Activated naive CD4-positive, alpha-beta T cell treated with anti-CD3 and anti-CD28 coated beads, Interleukin-2, amount 10 ng/mL, durations not matched to agents 7 days and 5 days (primary cell): ENCODE measurements at regions not wholly inside any gene's neighbourhood (a gene's known extent, or its start where the extent isn't known, plus 50 kb on each side); places are given as distances from the start of the nearest gene placed in this dataset.

Experiments
- CTCF ChIA-PET: fragments of 350-600 bp; sonication (Branson Sonifier 250); formaldehyde crosslinking; loops from one replicate; lab custom pipeline; 2021; ENCODE audit warnings: antibody characterized with exemption; lab: Charles Lee
- DNase-seq: peaks from one replicate; pipeline ENCODE4 v3.0.0-alpha.2; 2020
- H3K27ac Mint-ChIP-seq: one replicate; pipeline ENCODE4 v1.8.0; 2021; ENCODE audit warnings: mild to moderate bottlenecking, moderate library complexity, mixed read lengths
- H3K27me3 Mint-ChIP-seq: one replicate; pipeline ENCODE4 v1.8.0; 2021; ENCODE audit warnings: mild to moderate bottlenecking, mixed read lengths
- H3K36me3 Mint-ChIP-seq: one replicate; pipeline ENCODE4 v1.8.0; 2021; ENCODE audit warnings: mixed read lengths
- H3K4me1 Mint-ChIP-seq: one replicate; pipeline ENCODE4 v1.8.0; 2021; ENCODE audit warnings: mixed read lengths
- H3K4me3 Mint-ChIP-seq: one replicate; pipeline ENCODE4 v1.8.0; 2021; ENCODE audit warnings: mild to moderate bottlenecking, moderate library complexity, mixed read lengths
- H3K9me3 Mint-ChIP-seq: one replicate; pipeline ENCODE4 v1.8.0; 2021; ENCODE audit warnings: mixed read lengths

GRCh38 chrX:78388663-78389062, 61.3 kb upstream of the CYSLTR1 start:
- no peak for DNase-seq
- CTCF ChIA-PET = no interaction called here
- H3K9me3 Mint-ChIP-seq = peaks cover 14% of the 10 kb centered on the region
- no peak overlapping the region for H3K27ac Mint-ChIP-seq
- no peaks in the 10 kb centered on the region for H3K4me1 Mint-ChIP-seq
- H3K27me3 Mint-ChIP-seq = no peaks in the 10 kb centered on the region
- H3K36me3 Mint-ChIP-seq = no peaks in the 10 kb centered on the region
- H3K4me3 Mint-ChIP-seq = no peak overlapping the region

DNA sequence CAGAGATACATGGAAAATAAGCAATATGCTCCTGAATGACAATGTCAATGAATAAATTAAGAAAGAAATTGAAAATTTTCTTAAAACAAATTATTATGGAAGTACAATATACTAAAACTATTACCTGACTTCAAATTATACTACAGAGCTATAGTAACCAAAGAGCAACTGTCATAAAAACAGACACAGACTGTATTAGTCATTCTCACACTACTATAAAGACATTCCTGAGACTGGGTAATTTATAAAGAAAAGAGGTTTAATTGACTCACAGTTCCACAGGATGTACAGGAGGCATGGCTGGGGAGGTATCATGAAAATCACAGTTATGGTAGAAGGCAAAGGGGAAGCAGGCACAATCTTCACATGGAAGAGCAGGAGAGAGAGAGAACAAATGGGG, 60.0 kb upstream of the CYSLTR1 start:
- H3K27ac Mint-ChIP-seq = no peak overlapping the region

GRCh38 chrX:78384486-78384885, 57.1 kb upstream of the CYSLTR1 start:
- peaks cover 15% of the 10 kb centered on the region for H3K9me3 Mint-ChIP-seq
- CTCF ChIA-PET = no interaction called here
- no peaks in the 10 kb centered on the region for H3K4me1 Mint-ChIP-seq
- H3K4me3 Mint-ChIP-seq = no peak overlapping the region
- DNase-seq = no peak
- no peak overlapping the region for H3K27ac Mint-ChIP-seq
- H3K36me3 Mint-ChIP-seq = no peaks in the 10 kb centered on the region
- H3K27me3 Mint-ChIP-seq = no peaks in the 10 kb centered on the region

More for the DNA sequence above, 60.0 kb upstream of the CYSLTR1 start:
- no peak for DNase-seq
- CTCF ChIA-PET = no interaction called here
- no peaks in the 10 kb centered on the region for H3K27me3 Mint-ChIP-seq
- peaks cover 14% of the 10 kb centered on the region for H3K9me3 Mint-ChIP-seq
- no peaks in the 10 kb centered on the region for H3K36me3 Mint-ChIP-seq
- H3K4me1 Mint-ChIP-seq = no peaks in the 10 kb centered on the region
- H3K4me3 Mint-ChIP-seq = no peak overlapping the region

DNA sequence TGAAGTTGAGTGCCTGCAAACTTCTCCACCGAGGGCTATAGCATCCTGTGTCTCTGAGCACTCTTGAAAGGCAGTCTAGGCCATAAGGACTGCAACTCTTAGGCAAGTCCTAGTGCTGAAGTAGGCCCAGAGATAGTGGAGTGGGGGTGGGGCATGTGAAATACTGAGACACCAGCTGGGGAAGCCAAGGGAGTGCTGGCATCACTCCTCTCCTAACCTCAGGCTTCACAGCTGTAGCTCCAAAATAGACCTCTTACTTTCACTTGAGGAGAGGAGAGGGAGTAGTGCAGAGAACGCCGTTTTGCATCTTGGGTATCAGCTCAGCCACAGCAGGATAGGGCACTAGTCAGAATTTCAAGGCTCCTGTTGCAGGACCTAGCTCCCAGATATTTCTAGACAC, 56.2 kb upstream of the CYSLTR1 start:
- Mint-ChIP-seq H3K27me3 (no peaks in the 10 kb centered on the region), H3K27ac (no peak overlapping the region), H3K4me1 (peaks cover 4% of the 10 kb centered on the region), H3K9me3 (peaks cover 9% of the 10 kb centered on the region), H3K36me3 (no peaks in the 10 kb centered on the region), H3K4me3 (no peak overlapping the region)
- CTCF ChIA-PET = no interaction called here
- no peak for DNase-seq

- DNase-seq = no peak
- Mint-ChIP-seq H3K4me1 (peaks cover 20% of the 10 kb centered on the region), H3K27ac (no peak overlapping the region), H3K9me3 (peaks cover 6% of the 10 kb centered on the region), H3K27me3 (no peaks in the 10 kb centered on the region), H3K36me3 (no peaks in the 10 kb centered on the region), H3K4me3 (no peak overlapping the region)
- CTCF ChIA-PET = no interaction called here
Measured at GRCh38 chrX:78378476-78379115, 51.2 kb upstream of the CYSLTR1 start.
